Vagina (tissue), 2 donors: ENCODE measurements at regions not wholly inside any gene's neighbourhood (a gene's known extent, or its start where the extent isn't known, plus 50 kb on each side); places are given as distances from the start of the nearest gene placed in this dataset.

Experiments used
- POLR2A ChIP-seq, 2 donors: fragments of 450-650 bp; IDR thresholded peaks; one replicate each; pipeline ENCODE4 v1.6.1; 2017; ENCODE audit warnings: antibody characterized with exemption in 2 of 2, mild to moderate bottlenecking in 2 of 2, moderate library complexity in 2 of 2
- POLR2AphosphoS5 ChIP-seq, 2 donors: sonication (generic); formaldehyde crosslinking; IDR thresholded peaks; one replicate each; pipeline ENCODE4 v1.9.0; 2017; ENCODE audit warnings: antibody characterized with exemption in 2 of 2, mild to moderate bottlenecking in 2 of 2, low read depth in 1 of 2; ENCODE audit not compliant: insufficient read depth in 1 of 2
- TF ChIP-seq, protein P1 (sequence below), 3 experiments: fragments of 450-650 bp in 2 of 3; fragments of 200-600 bp in 1 of 3; sonication (generic) in 1 of 3; IDR thresholded peaks; one replicate each; pipeline ENCODE4 v1.5.1; 2017 to 2019; ENCODE audit warnings: antibody characterized with exemption in 3 of 3, mild to moderate bottlenecking in 2 of 3, moderate library complexity in 2 of 3

DNA sequence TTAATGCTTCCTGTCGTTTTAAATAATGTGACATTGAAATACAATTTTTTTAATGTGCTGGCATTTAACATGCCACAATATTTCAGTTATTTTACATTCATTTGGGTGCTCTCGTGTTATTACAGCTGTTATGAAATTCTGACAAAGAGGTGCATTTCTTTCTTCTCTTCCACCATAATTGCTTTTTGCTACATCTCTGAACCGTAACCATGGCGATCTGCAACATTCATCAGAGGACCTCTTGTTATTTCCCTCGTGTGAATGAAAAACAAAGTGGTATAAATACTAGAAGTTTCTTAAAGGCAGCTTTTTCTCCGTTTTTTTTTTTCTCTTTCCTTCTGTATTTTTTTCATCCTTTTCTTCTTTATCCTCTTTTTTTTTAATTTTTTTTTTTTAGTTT, 316.4 kb downstream of the MCTP2 start:
- TF ChIP-seq, protein P1, sequence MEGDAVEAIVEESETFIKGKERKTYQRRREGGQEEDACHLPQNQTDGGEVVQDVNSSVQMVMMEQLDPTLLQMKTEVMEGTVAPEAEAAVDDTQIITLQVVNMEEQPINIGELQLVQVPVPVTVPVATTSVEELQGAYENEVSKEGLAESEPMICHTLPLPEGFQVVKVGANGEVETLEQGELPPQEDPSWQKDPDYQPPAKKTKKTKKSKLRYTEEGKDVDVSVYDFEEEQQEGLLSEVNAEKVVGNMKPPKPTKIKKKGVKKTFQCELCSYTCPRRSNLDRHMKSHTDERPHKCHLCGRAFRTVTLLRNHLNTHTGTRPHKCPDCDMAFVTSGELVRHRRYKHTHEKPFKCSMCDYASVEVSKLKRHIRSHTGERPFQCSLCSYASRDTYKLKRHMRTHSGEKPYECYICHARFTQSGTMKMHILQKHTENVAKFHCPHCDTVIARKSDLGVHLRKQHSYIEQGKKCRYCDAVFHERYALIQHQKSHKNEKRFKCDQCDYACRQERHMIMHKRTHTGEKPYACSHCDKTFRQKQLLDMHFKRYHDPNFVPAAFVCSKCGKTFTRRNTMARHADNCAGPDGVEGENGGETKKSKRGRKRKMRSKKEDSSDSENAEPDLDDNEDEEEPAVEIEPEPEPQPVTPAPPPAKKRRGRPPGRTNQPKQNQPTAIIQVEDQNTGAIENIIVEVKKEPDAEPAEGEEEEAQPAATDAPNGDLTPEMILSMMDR (IDR thresholded peaks at IDR 0.05), result no peak
- TF ChIP-seq POLR2AphosphoS5 (IDR thresholded peaks at IDR 0.05; ENCODE audit: insufficient read depth in 1 of 2, low read depth in 1 of 2) (no peak), POLR2A (IDR thresholded peaks at IDR 0.05) (no peak)
